ENCODE measurements at regions not wholly inside any gene's neighbourhood (a gene's known extent, or its start where the extent isn't known, plus 50 kb on each side); places are given as distances from the start of the nearest gene placed in this dataset.
"Not testable (repeated sequence)": the region's sequence is repeated elsewhere in the genome, so short reads cannot be mapped to it uniquely, and the experiment has no call there.

DNA sequence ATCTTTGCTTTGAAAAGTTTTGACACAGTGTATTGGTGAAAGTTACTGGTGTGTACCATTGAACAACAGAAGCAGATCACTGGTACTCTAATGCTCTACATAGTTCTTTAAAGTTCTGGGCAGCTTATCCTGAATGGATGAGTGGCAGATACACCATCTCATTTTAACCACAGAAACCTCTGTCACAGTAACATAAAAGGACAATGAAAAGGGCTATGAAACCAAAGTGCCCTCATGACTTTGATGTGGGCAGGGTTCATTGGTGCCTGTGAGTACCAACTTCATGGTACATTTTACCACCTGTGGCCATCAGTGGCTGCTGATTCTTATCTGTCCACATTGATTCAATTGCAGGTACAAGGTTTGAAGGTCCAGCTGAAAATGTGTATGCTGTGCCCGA lies 285.7 kb upstream of the PREP start:
- no peak for DNase-seq

DNA sequence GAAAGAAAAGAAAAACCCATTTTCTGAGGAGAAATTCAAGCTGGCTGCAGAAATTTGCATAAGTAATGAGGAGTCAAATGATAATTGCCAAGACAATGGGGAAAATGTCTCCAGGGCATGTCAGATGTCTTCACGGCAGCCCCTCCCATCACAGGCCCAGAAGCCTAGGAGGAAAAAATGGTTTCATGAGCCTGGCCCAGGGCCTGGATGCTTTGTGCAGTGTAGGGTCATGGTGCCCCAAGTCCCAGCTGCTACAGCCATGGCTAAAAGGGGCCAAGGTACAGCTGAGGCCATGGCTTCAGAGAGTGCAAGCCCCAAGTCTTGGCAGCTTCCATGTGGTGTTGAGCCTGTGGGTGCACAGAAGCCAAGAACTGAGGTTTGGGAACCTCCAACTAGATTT lies 283.9 kb upstream of the PREP start:
- not testable (repeated sequence) for DNase-seq

DNA sequence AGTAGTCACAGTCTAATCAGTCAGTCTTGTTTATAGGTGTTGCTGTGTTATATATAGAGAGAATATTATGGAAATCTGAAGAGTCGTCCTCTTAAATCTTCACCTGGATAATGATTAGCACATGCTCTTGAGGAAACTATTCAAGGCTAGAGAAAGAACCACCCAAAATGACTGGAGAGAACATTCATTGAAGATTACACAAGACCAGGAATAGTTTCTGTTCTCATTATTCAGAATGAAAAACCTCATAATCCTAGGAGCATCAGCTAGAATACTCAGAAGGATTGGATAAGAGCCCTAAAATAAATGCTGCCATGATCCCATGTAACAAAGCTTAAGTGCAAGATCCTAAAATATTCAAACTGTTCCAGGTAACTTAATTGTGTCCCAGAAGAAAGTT lies 278.2 kb upstream of the PREP start:
- no peak for DNase-seq

DNA sequence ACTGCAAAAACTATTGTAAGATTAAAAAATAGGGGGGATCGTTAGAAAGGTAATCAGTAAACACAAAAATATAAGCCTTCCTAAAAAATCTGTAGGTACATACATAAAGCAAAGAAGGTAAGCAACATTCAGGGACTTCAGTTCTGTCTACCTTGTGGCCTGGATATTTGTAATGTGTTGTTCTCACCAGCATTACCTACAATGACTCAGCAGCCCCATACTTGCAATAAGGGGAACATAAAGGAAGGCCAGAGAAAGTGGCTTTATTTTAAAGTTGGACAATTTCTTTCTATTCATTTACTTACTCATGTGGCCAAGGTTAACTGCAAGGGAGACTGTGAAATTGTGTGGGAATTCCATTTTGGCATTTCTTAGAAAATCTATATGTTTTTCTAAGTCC lies 277.2 kb upstream of the PREP start:
- DNase-seq = no peak

DNA sequence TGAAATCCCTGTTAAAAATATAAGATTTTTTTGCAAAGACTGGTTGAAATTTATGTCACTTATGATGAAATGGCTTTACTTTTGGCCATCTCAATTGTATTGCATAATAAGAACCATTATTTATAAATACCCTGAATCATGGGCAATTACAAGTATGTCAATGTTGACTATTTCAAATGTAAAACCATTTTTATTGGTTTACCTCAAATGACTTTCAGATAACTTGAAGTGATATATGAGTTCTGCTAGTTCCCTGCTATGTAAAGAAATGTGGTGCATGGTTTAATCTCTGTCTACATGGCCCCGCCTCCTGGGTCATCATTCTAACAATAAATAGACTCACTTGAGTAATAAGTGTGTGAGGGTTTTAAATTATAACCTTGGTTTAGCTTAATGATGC lies 275.6 kb upstream of the PREP start:
- no peak for DNase-seq

DNA sequence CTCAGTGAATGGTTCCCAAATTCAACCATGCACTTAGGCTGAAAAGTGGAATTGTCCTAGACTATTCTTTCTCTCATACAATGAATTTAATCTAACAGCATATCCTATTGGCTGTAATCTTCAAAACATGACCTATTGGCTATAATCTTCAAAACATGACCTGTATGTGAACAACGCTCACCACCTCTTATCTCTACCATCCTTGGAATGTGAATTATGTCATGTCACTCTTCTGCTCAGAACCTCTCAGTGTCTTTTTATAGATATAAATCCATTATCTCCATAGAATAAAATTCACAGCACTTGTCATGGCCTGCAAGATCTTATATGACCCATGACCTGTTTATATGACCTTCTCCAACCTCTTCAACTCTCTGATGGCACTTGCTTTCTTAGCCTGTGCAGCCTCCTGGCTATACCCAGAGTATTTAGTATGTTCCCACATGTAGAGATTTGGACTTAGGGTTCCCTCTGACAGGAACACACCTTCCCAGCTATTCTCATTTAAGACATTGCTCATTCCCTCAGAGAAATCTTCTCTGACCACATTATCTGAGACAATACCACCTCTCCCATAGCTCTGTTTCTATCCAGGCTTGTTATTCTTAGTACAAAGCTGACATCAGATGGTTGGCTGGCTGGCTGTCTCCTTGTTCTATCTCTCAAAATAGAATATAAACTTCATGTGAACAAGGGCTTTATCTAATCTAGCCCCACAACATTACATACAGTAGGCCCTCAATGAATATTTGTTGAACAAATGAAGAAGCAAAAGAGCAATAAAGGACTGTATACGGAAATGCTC lies 275.0 kb upstream of the PREP start:
- DNase-seq = no peak

DNA sequence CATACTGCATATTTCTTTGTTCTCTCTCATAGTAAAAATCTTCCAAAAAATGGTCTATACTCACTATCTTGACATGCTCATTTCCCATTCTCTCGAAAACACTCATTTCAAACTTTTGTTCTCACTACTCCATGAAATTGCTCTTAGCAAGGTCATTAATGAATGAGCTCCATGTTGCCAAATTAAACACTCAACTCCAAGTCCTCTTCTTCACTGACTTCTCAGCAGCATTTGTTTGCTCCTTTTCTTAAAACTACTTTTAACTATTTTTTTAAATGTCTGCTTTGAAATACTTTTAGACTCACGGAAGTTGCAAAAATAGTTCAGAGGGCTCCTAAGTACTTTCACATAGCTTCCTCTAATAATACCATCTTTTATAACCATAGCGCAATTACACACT lies 274.0 kb upstream of the PREP start:
- no peak for DNase-seq

DNA sequence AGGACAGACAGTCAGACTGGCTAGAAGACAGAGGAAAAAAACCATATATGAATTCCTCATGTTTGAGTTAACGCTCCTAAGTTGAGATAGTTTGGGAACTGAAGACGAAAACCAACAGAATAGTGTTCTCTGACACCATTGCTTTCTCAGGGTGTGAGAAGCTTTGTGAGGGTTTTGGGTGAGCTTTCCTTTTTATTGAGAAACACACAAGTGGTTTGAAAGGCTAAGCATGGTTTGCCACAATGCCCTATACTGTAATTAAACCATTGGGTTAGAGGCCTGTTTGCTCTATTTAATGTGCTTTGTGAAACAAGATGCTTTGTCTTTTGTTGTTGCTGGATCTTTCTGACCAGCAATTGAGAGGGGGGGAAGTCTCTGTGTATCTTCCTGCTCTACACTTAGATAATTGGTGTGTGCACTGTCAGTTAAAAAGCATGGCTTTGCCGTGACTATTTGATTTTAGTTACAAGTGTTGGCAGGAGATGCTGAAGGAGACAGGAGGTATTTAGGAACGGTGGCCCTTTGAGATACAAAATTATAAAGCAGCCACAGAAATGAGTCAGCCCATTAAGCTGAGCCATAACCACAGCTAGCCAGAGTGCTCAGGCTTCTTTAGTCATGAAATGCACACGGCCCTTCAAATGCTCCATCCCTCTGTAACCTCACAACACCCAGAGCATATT lies 273.0 kb upstream of the PREP start:
- no peak for DNase-seq

DNA sequence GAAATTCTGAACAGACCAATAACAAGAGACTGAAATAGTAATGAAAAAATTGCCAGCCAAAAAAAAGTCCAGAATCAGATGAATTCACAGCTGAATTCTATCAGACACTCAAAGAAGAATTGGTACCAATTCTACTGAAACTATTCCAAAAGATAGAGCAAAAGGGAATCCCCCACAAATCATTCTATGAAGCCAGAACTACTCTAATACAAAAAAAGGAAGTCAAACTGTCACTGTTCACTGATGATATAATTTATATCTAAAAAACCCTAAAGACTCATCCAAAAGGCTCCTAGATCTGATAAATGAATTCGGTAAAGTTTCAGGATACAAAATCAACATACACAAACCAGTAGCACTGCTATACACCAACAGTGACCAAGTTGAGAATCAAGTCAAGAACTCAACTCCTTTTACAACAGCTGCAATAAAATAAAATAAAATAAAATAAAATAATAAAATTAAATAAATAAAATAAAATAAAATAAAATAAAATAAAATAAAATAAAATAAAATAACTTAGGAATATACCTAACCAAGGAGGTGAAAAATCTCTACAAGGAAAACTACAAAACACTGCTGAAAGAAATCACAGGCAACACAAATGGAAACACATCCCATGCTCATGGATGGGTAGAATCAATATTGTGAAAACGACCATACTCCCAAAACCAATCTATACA lies 270.1 kb upstream of the PREP start:
- not testable (repeated sequence) for DNase-seq

DNA sequence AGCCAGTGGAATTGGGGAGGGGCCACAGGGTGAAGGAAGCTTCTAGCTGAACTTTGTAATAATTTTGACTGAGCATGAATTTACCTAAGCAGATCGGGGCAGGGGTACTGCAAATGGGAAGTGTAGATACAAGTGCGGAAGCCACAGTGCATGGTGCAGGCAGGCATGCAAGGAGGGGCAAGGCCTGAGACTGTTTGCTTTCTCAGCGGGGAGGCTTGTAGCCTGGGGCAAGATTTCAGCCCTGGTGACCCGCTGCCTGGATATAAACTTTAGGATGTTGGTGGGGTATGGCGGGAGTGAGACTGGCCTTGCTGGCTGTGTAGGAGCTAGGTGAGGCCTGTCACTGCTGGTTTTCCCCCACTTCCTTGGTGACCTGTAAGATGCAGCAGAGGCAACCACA lies 266.4 kb upstream of the PREP start:
- DNase-seq = no peak

DNA sequence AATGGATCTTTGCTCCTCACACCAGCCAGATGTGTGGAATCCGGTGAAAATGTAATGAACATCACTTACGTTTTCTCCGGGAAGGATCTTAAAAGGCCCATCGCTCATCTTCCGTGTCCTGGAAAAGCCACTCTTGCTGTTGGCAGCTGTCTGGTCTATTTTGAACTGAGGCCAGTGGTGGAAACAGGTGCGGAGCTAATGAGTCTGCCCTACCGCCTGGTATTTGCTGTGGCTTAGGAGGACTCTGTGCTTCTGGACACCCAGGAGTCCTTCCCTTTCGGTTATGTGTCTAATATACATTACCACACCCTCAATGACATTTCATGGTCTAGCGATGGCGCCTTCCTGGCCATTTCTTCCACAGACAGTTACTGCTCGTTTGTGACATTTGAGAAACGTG lies 264.2 kb upstream of the PREP start:
- no peak for DNase-seq

DNA sequence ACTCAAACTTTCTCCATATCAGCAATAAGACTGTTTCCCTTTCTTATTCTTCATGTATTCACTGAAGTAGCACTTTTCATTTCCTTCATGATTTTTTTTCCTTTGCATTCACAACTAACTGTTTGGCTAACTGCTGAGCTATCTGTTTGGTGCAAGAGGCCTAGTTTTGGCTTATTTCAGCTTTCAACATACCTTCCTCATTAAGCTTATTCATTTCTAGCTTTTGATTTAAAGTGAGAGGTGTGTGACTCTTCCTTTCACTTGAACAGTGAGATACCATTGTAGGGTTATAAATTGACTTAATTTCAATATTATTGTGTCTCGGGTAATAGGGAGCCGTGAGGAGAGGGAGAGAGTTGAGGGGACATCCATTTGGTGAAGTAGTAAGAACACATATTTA lies 262.0 kb upstream of the PREP start:
- DNase-seq = no peak

DNA sequence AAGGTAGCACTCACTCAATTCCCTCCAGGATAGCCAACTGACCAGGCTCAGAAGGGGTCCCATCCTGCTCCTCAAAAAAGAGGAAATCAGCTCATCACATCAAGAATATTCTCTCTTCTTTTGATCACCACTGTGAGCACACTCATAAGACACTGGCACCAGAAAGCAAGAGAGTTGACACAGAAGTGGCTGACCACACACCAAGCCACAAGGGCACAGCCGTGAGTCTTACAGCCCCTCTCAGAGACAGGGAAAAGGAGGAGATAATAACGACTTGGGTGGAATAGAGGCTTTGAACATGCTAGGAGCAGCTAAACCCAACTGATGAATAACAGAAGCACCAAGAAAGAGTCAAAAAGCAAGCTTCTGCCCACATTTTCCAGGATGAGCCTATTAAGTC lies 249.1 kb upstream of the PREP start:
- DNase-seq = no peak

DNA sequence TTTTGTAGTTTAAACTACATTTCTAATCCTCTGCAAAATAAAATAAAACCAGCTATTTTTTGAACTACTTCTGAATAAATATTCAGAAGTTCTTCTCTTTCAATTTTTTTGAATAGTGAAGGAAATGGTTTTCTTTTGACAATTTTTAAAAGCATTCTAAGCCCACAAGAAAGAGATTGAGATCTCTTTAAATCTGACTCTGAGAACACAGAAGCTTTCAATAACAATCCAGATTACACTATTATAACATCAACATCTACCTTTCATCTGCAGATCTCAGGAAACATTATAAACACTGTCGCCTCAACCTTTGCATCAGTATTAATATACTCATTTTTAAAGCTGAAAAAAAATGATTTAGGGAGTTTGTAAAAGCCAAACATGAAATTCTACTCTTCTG lies 247.5 kb upstream of the PREP start:
- DNase-seq = no peak

DNA sequence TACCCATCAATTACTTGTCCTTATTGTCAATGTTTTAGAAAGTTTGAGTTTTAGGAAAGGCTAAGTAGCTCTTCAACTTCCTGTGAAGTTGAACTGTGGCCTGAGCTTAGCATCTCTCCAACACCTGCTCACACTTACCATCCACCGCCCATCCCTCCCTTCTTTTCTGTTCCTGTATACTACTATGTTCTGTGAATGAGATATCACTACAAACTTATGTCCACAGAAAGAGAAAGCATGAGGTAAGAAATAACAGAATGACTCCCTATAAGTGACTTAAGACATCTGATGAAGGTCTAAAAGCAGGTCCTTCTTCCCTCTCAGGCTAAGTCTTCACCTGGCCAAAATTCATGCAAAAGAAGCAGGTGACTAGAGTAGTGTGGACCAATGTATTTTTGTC lies 246.3 kb upstream of the PREP start:
- DNase-seq = no peak

DNA sequence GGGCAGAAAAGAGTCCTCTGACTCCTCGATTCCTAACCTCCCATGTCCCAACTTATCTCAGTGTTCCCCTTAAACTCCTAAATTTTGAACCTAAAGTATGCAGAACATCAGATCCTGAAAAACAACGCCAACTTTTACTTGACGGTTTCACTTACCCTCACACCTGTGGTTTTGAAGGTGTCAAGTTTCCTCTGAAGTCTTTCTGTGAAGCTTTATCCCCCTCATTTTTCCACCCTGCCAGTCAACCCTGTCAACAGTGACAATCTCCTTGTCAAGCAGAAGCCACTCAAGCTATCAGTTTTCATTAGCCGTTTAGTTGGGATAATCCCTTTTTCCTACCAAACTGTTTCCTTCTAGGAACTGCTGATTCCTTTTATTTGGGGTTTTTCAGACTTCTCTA lies 245.4 kb upstream of the PREP start:
- DNase-seq = no peak

DNA sequence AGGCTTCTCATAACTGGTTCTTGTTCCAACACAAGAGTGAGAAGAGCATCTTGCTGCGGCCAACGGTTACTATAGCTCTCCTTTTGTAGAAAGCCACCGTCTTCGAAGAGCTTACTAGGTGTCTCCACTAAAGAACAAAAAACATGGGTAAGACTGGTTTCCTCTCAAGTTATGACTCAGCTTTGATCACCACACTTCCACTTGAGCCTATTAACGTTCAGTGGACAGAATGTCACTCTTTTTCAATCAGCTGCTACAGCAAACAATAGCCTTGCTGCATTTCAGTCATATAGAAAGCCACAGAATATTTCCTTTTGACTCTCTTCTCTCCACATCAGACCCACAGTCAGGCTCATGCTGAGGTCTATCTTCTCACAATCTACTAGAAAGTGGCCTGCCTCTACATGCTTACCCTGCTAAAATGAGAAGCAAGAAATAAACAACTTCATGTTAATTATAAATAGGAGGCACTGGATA lies 243.5 kb upstream of the PREP start:
- DNase-seq = no peak

DNA sequence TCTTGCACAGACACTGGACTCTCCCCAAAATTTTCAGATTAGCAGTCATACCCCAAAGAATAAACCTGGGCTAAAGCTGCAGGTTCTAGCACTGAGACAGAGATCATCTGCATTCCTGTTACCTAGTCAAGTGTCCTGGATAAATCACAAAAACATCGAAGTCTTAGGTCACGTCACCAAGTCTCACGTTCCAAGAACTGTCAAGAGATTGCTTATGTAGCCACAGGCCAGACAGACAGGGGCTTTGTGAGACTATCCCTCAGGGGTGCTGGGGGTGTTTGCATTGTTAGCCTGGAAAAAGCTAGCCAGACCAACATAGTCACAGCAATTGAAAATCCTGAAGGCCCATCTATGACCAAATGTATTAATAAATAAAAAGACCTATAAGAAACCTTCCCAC lies 243.1 kb upstream of the PREP start:
- DNase-seq = no peak

DNA sequence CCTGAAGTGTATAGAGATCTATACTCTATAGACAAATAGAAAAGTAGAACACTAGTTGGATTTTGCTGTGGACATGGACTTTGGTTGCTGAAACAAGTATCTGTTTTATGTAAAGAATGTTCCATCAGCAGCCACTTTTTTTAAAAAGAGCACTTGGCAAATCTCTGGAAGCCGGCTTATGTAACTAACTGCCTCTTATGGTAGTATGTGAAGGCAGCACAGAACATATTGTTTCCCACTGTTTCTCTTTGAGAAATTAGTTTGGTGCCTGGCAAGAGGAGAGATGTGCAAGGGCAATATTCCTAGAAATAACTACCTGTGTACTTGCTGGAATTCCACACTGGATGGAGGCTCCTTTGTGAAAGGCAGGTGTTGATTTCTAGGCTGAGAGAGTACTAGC lies 242.3 kb upstream of the PREP start:
- no peak for DNase-seq

DNA sequence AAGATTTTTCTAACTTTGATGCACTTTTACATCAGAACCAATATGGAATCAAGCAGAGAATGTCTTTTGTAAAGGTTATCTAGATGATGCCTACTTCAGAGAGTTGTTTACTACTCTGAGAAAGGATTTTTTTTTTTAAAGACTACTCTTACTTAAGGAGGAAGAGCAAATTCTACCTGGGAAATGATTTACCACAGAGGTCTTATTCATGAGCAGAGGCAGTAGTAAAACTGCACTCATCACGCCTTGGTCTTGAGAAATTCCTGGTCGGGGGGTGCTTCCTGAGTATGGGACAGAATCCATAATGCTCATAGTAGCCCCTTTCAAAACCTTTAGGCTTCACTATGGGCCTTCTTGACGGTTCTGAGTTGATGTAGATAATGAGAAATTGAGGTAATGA lies 241.8 kb upstream of the PREP start:
- no peak for DNase-seq

DNA sequence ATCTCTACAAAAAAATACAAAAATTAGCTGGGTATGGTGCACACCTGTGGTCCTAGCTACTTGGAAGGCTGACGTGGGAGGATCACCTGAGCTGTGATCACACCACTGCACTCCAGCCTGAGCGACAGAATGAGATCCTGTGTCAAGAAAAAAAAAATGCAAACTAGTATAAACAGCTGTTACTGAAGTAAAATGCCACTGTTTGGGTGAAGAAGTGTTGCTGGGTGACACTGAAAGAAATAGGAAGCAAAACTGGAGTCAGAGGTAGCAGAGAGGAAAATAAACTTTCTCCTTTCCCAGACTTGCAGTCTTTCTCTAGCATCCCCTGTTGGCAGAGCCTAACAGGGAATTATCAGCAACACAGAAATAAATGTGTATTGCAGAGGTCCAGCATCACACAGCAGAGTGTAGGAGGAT lies 241.2 kb upstream of the PREP start:
- DNase-seq = no peak

DNA sequence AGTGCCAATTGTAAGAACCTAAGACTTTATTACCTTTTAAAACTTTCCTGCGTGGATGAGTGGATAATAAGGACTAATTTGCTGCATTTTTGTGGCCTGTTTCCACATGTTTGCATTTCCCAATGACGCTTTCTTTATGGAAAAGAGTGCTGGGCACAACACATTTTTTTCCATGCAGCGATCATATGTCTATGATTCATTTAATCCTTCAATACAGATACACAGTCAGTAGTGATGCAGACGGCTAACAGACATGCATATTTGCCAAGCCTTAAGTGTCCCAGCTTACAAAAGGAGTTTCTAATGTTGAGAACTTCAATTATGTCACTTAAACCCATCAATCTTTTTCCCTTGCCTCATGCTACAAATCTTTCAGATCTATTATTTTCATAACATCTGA lies 239.8 kb upstream of the PREP start:
- no peak for DNase-seq

DNA sequence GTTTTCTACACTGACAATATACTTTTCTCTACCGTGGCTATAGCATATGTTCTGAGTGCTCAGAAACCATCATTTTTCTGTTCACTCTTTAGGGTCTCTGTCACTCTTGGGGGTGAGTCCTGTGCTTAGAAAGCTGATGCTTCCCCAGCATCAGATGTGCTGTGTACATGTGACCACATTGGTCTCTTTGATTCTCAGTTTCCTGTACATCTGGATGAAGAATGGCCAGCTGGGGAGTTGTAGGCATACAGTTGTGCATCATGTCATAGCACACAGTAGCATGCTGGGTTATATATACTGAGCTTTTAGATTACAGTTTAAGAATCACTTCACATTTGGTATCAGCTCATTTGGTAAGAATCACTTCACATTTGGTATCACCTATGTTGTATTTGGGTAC lies 238.6 kb upstream of the PREP start:
- DNase-seq = no peak

DNA sequence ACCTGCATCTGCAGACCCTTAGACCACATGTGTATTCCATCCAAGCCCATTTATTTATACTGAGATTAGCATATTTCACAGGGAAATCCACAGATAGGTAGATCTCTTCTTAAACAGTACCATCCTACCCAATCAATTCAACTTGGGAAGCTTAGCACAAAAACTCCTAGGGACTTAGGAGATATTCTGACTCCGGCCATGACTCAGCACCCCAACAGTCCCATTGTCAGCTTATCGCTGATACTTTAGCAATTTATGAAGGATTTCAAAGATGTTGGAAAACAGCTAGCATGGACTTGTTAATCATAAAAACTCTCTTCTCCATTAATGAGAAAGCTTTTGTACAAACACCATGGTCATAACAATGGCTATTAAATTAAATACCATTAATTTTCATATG lies 236.2 kb upstream of the PREP start:
- DNase-seq = no peak

Data from GOT3 (cell line).